ENCODE measurements at regions not wholly inside any gene's neighbourhood (a gene's known extent, or its start where the extent isn't known, plus 50 kb on each side); places are given as distances from the start of the nearest gene placed in this dataset.

DNA sequence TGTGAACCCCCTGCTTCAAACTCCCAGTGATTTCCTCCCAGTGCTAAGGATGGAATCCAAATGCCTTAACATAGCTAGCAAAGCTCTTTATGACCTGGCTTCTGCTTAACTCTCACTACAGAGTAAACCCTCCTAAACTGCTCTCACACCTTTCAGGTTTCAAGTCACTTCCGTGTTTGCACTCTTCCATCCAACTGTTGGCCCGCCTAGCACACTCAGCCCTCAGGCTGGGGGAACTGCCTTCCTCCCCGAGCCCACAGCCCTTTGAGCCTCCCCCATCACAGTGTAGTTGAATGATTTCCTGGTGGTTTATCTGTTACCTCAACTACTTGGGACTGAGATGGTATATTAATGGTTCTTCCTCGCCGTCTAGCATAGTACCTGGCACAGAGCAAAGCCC lies 342.5 kb downstream of the NPIPA8 start:
- no peaks in the 10 kb centered on the region for H3K36me3 ChIP-seq (ENCODE audit: control insufficient read depth in 2 of 2, insufficient read depth in 2 of 2, low read length in 2 of 2)
- peaks cover 0 to 6% of the 10 kb centered on the region in 2 donors for H3K27me3 ChIP-seq (ENCODE audit: control insufficient read depth in 2 of 2, insufficient read depth in 2 of 2, low read length in 2 of 2)
- H3K9ac ChIP-seq (ENCODE audit: low read depth in 1 of 2, low read length in 2 of 2) = no peak overlapping the region
- H3K9me3 ChIP-seq (ENCODE audit: control insufficient read depth in 2 of 2, low read length in 2 of 2) = no peaks in the 10 kb centered on the region
- H3K27ac ChIP-seq (ENCODE audit: low read depth in 2 of 2, low read length in 2 of 2) = no peak overlapping the region
- H3K4me3 ChIP-seq (ENCODE audit: low read length in 2 of 2) = no peak overlapping the region
- H3K4me1 ChIP-seq (ENCODE audit: control insufficient read depth in 2 of 2, insufficient read depth in 2 of 2, low read length in 2 of 2) = no peaks in the 10 kb centered on the region

DNA sequence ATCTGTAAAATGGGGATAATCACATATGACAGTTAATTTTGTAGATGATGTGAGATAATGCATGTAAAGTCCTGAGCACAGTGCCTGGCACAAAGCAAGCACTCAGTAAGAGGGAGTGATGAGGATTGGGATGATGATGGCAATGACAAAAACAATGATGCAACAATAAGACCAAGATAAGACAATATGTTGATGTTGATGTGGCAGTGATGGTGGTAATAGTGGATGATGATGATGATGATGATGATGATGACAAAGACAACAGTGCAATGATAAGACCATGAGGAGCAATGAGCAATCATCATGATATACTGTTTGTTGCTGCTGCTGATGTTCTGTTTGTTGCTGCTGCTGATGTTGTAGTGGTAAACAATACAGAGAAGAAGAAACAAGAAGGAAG lies 344.1 kb downstream of the NPIPA8 start:
- no peaks in the 10 kb centered on the region for H3K4me1 ChIP-seq (ENCODE audit: control insufficient read depth in 2 of 2, insufficient read depth in 2 of 2, low read length in 2 of 2)
- no peak overlapping the region for H3K4me3 ChIP-seq (ENCODE audit: low read length in 2 of 2)
- H3K27me3 ChIP-seq (ENCODE audit: control insufficient read depth in 2 of 2, insufficient read depth in 2 of 2, low read length in 2 of 2) = peaks cover 0 to 6% of the 10 kb centered on the region in 2 donors
- H3K9me3 ChIP-seq (ENCODE audit: control insufficient read depth in 2 of 2, low read length in 2 of 2) = no peaks in the 10 kb centered on the region
- no peak overlapping the region for H3K9ac ChIP-seq (ENCODE audit: low read depth in 1 of 2, low read length in 2 of 2)
- no peak overlapping the region for H3K27ac ChIP-seq (ENCODE audit: low read depth in 2 of 2, low read length in 2 of 2)
- no peaks in the 10 kb centered on the region for H3K36me3 ChIP-seq (ENCODE audit: control insufficient read depth in 2 of 2, insufficient read depth in 2 of 2, low read length in 2 of 2)

DNA sequence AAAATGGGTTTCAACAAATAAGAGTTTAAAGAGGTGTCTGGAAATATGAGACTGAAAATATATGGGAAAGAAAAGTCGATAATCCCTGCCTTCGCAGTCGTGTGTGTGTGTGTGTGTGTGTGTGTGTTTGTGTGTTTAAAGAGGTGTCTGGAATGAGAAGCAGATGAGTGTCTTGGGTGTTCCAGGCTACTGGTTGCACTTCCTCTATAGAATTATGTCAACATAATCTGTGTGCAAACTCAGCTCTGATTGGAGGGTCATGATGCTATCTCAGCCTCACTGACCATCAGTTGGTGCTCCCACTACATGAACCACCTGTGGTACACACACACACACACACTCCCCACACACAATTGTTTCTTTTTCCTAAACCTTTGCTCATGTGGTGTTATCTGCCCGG lies 347.3 kb downstream of the NPIPA8 start:
- Histone ChIP-seq H3K9me3 (ENCODE audit: control insufficient read depth in 2 of 2, low read length in 2 of 2) (no peaks in the 10 kb centered on the region), H3K4me3 (ENCODE audit: low read length in 2 of 2) (no peak overlapping the region), H3K36me3 (ENCODE audit: control insufficient read depth in 2 of 2, insufficient read depth in 2 of 2, low read length in 2 of 2) (no peaks in the 10 kb centered on the region), H3K27me3 (ENCODE audit: control insufficient read depth in 2 of 2, insufficient read depth in 2 of 2, low read length in 2 of 2) (peaks cover 0 to 3% of the 10 kb centered on the region in 2 donors), H3K9ac (ENCODE audit: low read depth in 1 of 2, low read length in 2 of 2) (no peak overlapping the region), H3K27ac (ENCODE audit: low read depth in 2 of 2, low read length in 2 of 2) (no peak overlapping the region), H3K4me1 (ENCODE audit: control insufficient read depth in 2 of 2, insufficient read depth in 2 of 2, low read length in 2 of 2) (no peaks in the 10 kb centered on the region)

DNA sequence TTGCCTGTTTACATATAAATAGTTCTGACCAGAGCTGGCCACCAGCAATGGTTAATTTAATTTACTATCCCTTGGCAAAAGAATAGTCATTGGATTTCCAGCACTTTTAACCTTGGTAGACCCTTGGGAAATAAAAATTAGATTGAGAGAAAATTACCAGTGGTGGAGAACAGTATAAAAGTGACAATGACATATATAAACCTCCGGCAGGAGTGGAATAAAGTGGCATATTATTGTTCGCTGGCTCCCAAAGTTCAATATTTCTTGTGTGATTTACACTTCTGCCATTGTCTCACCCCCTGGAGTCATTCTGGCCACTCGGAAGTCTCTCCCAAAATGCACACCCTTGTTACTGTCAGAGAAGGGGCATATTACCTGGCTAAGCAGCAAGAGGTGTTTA lies 347.7 kb downstream of the NPIPA8 start:
- Histone ChIP-seq H3K36me3 (ENCODE audit: control insufficient read depth in 2 of 2, insufficient read depth in 2 of 2, low read length in 2 of 2) (no peaks in the 10 kb centered on the region), H3K9ac (ENCODE audit: low read depth in 1 of 2, low read length in 2 of 2) (no peak overlapping the region), H3K4me3 (ENCODE audit: low read length in 2 of 2) (no peak overlapping the region), H3K27ac (ENCODE audit: low read depth in 2 of 2, low read length in 2 of 2) (no peak overlapping the region), H3K4me1 (ENCODE audit: control insufficient read depth in 2 of 2, insufficient read depth in 2 of 2, low read length in 2 of 2) (no peaks in the 10 kb centered on the region), H3K27me3 (ENCODE audit: control insufficient read depth in 2 of 2, insufficient read depth in 2 of 2, low read length in 2 of 2) (peaks cover 0 to 3% of the 10 kb centered on the region in 2 donors), H3K9me3 (ENCODE audit: control insufficient read depth in 2 of 2, low read length in 2 of 2) (no peaks in the 10 kb centered on the region)

DNA sequence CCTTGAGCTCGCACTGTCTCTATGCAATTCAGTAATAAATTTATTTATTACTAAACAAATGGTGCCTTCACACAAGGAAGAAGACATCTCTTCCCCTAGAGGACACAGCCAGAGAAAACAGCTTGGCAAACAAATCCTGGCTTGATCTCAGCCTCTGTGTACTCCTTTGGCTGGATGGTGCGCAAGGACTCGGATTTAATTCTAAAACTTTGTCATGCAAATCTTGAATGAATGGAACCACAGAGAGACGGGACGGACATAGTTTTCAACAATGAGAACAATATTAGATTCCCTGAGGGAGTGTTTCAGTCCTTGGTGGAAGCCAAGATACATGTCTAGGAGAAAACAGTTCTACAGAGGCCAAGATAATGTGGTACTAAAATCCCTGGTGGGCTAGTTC lies 349.5 kb downstream of the NPIPA8 start:
- H3K36me3 ChIP-seq (ENCODE audit: control insufficient read depth in 2 of 2, insufficient read depth in 2 of 2, low read length in 2 of 2) = no peaks in the 10 kb centered on the region
- no peak overlapping the region for H3K27ac ChIP-seq (ENCODE audit: low read depth in 2 of 2, low read length in 2 of 2)
- H3K9me3 ChIP-seq (ENCODE audit: control insufficient read depth in 2 of 2, low read length in 2 of 2) = no peaks in the 10 kb centered on the region
- H3K4me1 ChIP-seq (ENCODE audit: control insufficient read depth in 2 of 2, insufficient read depth in 2 of 2, low read length in 2 of 2) = no peaks in the 10 kb centered on the region
- H3K4me3 ChIP-seq (ENCODE audit: low read length in 2 of 2) = no peak overlapping the region
- peaks cover 0 to 3% of the 10 kb centered on the region in 2 donors for H3K27me3 ChIP-seq (ENCODE audit: control insufficient read depth in 2 of 2, insufficient read depth in 2 of 2, low read length in 2 of 2)
- H3K9ac ChIP-seq (ENCODE audit: low read depth in 1 of 2, low read length in 2 of 2) = no peak overlapping the region

DNA sequence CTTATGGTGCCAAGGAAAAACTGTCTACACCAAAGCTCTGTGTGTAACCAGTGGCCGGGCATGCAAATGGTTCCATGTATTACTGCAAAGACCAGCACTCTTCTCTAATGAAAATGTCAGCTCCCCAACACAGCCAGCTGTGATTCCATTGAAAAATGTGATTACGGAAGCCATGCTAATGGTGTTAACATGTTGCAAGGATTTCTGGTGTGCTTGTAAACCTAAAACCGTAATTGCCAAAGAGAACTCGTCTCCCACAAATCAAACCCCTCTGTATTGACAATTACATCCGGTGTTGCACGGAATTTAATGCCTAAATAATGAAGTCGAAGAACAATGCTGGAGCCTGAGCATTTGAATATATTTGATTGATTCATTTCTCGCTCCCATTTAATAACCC lies 351.7 kb downstream of the NPIPA8 start:
- H3K27ac ChIP-seq (ENCODE audit: low read depth in 2 of 2, low read length in 2 of 2) = no peak overlapping the region
- H3K4me3 ChIP-seq (ENCODE audit: low read length in 2 of 2) = no peak overlapping the region
- no peaks in the 10 kb centered on the region for H3K4me1 ChIP-seq (ENCODE audit: control insufficient read depth in 2 of 2, insufficient read depth in 2 of 2, low read length in 2 of 2)
- H3K9me3 ChIP-seq (ENCODE audit: control insufficient read depth in 2 of 2, low read length in 2 of 2) = no peaks in the 10 kb centered on the region
- peaks cover 0 to 3% of the 10 kb centered on the region in 2 donors for H3K27me3 ChIP-seq (ENCODE audit: control insufficient read depth in 2 of 2, insufficient read depth in 2 of 2, low read length in 2 of 2)
- H3K36me3 ChIP-seq (ENCODE audit: control insufficient read depth in 2 of 2, insufficient read depth in 2 of 2, low read length in 2 of 2) = no peaks in the 10 kb centered on the region
- H3K9ac ChIP-seq (ENCODE audit: low read depth in 1 of 2, low read length in 2 of 2) = no peak overlapping the region

DNA sequence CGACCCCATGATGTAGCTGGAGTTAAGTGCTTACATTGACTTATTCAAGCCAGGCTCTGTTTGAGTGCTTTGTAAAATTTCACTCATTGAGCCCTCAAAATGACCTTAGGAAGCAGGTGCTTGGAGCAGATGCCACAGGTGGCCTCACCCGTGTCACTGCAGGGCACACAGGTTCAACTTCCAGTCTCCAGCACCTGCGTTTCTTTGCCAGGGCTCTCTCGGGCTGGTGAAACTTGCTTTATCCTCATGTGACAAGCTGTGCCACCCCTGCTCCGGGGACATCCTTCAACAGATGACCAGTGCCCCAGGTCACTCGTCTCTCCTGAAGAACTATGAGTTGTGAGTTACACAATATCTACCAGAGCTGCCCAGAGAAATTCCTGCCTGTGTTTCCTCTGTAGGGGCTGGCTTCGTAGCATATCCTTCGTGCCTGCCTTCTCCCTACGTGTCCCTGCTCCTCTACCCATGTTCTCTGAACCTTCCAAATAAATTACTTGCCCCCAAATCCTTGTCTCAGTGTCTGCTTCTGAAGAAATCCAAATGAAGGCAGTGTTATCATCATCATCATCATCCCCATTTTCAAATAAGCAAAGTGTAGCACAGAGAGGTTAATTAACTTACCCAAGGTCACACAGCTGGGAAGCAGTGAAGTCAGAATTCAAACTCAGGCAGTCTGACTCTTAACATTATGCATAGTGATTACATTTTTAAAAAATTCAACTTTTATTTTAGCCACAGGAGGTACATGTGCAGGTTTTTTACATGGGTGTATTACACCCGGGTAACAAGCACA lies 352.5 kb downstream of the NPIPA8 start:
- Histone ChIP-seq H3K4me3 (ENCODE audit: low read length in 2 of 2) (no peak overlapping the region), H3K9me3 (ENCODE audit: control insufficient read depth in 2 of 2, low read length in 2 of 2) (no peaks in the 10 kb centered on the region), H3K27ac (ENCODE audit: low read depth in 2 of 2, low read length in 2 of 2) (no peak overlapping the region), H3K4me1 (ENCODE audit: control insufficient read depth in 2 of 2, insufficient read depth in 2 of 2, low read length in 2 of 2) (no peaks in the 10 kb centered on the region), H3K36me3 (ENCODE audit: control insufficient read depth in 2 of 2, insufficient read depth in 2 of 2, low read length in 2 of 2) (no peaks in the 10 kb centered on the region), H3K9ac (ENCODE audit: low read depth in 1 of 2, low read length in 2 of 2) (no peak overlapping the region), H3K27me3 (ENCODE audit: control insufficient read depth in 2 of 2, insufficient read depth in 2 of 2, low read length in 2 of 2) (no peaks in the 10 kb centered on the region)

DNA sequence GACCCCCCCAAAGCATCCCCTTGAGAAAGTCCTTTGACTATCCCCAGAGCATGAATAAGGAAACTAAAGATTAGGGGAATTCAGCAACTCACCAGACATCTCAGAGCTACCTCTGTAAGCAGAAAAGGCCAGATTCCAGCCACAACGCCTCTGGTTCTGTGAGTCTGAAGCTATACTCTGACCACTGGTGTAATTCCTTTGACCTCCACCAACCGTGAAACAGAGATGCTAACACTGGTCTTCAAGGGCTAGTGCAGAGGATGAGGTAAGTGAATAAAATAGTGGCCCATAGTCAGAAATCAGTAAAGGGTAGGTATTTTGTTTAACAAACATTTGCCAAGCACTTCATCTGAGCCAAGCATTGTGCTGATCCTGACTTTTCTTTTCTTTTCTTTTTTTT lies 353.4 kb downstream of the NPIPA8 start:
- H3K9me3 ChIP-seq (ENCODE audit: control insufficient read depth in 2 of 2, low read length in 2 of 2) = no peaks in the 10 kb centered on the region
- H3K27me3 ChIP-seq (ENCODE audit: control insufficient read depth in 2 of 2, insufficient read depth in 2 of 2, low read length in 2 of 2) = no peaks in the 10 kb centered on the region
- no peak overlapping the region for H3K27ac ChIP-seq (ENCODE audit: low read depth in 2 of 2, low read length in 2 of 2)
- no peak overlapping the region for H3K9ac ChIP-seq (ENCODE audit: low read depth in 1 of 2, low read length in 2 of 2)
- no peak overlapping the region for H3K4me3 ChIP-seq (ENCODE audit: low read length in 2 of 2)
- H3K4me1 ChIP-seq (ENCODE audit: control insufficient read depth in 2 of 2, insufficient read depth in 2 of 2, low read length in 2 of 2) = no peaks in the 10 kb centered on the region
- H3K36me3 ChIP-seq (ENCODE audit: control insufficient read depth in 2 of 2, insufficient read depth in 2 of 2, low read length in 2 of 2) = no peaks in the 10 kb centered on the region

DNA sequence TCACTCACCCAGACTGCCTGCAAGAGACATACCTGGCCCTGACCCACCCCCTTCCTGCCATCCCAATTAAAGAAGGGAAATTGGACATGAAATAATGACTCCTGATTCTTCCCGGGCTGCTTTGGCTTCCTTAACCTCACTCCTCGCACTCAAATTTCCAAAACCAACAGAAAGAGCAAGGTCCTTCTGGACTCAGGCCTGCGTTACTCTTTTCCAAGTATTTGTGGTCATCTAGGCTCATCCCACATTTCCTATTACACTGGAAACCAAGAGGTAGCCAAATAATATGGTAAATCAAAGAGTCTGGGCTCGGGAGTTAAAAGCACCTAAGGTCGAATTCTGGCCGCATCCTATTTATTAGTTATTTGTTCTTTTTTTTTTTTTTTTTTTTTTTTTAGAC lies 359.3 kb downstream of the NPIPA8 start:
- Histone ChIP-seq H3K4me3 (ENCODE audit: low read length in 2 of 2) (no peak overlapping the region), H3K9ac (ENCODE audit: low read depth in 1 of 2, low read length in 2 of 2) (no peak overlapping the region), H3K9me3 (ENCODE audit: control insufficient read depth in 2 of 2, low read length in 2 of 2) (no peaks in the 10 kb centered on the region)

DNA sequence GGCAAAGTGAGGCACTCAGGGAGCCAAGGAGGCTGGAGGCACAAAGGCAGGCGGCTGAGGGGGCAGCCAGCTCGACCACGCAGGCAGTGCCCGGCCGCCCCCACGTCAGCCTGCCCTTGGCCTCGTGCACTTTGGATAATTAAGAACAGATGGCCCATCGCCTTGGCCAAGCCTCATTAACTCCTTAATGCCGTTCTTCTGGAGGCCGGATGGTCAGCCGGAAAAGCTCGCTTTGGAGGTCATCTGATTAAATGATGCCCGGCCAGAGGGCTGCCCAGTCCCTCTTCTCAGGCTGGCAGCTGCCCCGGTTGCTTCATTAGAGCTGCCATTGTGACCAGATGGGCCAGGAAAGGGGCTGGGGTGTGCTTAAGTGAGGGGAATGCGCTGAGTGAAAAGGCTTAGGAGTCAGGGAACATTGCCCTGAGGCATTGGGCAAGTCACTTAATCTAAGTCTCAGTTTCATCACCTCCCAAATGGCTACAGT lies 364.0 kb downstream of the NPIPA8 start:
- H3K27ac ChIP-seq (ENCODE audit: low read depth in 2 of 2, low read length in 2 of 2) = no peak overlapping the region
- H3K9me3 ChIP-seq (ENCODE audit: control insufficient read depth in 2 of 2, low read length in 2 of 2) = no peaks in the 10 kb centered on the region
- no peak overlapping the region for H3K4me3 ChIP-seq (ENCODE audit: low read length in 2 of 2)
- H3K9ac ChIP-seq (ENCODE audit: low read depth in 1 of 2, low read length in 2 of 2) = no peak overlapping the region
- H3K4me1 ChIP-seq (ENCODE audit: control insufficient read depth in 2 of 2, insufficient read depth in 2 of 2, low read length in 2 of 2) = no peaks in the 10 kb centered on the region
- H3K27me3 ChIP-seq (ENCODE audit: control insufficient read depth in 2 of 2, insufficient read depth in 2 of 2, low read length in 2 of 2) = peaks cover 0 to 4% of the 10 kb centered on the region in 2 donors
- no peaks in the 10 kb centered on the region for H3K36me3 ChIP-seq (ENCODE audit: control insufficient read depth in 2 of 2, insufficient read depth in 2 of 2, low read length in 2 of 2)

More for the DNA sequence above, 359.3 kb downstream of the NPIPA8 start:
- Histone ChIP-seq H3K27me3 (ENCODE audit: control insufficient read depth in 2 of 2, insufficient read depth in 2 of 2, low read length in 2 of 2) (no peaks in the 10 kb centered on the region), H3K36me3 (ENCODE audit: control insufficient read depth in 2 of 2, insufficient read depth in 2 of 2, low read length in 2 of 2) (no peaks in the 10 kb centered on the region), H3K27ac (ENCODE audit: low read depth in 2 of 2, low read length in 2 of 2) (no peak overlapping the region), H3K4me1 (ENCODE audit: control insufficient read depth in 2 of 2, insufficient read depth in 2 of 2, low read length in 2 of 2) (no peaks in the 10 kb centered on the region)
